GM04504 (cell line): ENCODE measurements at regions not wholly inside any gene's neighbourhood (a gene's known extent, or its start where the extent isn't known, plus 50 kb on each side); places are given as distances from the start of the nearest gene placed in this dataset.

Source experiments
- DNase-seq: peaks from one replicate; pipeline ENCODE4 v3.0.0-alpha.2; 2012; ENCODE audit warnings: low read depth

GRCh38 chr2:16050908-16051489 is 110.6 kb downstream of the MYCN start:
- DNase-seq, result no peak

- DNase-seq, result no peak
Observed at GRCh38 chr2:16050261-16050907, 110.0 kb downstream of the MYCN start.

DNA sequence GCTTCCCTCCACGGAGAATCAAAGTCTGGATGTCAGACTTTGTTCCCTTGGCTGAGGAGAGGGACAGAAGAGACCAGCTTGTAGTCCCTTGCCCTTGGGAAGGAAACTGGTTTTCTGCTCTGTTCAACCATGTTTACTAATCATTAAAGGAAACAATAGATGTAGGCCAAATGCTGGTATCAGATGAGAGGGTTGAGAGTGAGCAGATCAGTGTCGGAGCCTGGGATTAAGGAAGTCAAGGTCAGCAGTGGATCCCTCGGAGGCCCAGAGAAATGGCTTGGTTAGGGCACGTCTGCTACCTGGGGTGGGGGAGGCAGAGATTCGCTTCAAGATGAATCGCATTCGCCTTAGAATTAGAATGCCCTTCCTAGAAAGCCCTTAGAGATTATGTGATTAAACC is 109.1 kb downstream of the MYCN start:
- DNase-seq, result no peak

- no peak for DNase-seq
Observed at GRCh38 chr2:16048466-16048865, 108.1 kb downstream of the MYCN start.

GRCh38 chr2:16047701-16048100 is 107.4 kb downstream of the MYCN start:
- DNase-seq, result no peak

- no peak for DNase-seq
Observed at GRCh38 chr2:16046649-16047048, 106.3 kb downstream of the MYCN start.

GRCh38 chr2:16045653-16046352 is 105.5 kb downstream of the MYCN start:
- no peak for DNase-seq

DNA sequence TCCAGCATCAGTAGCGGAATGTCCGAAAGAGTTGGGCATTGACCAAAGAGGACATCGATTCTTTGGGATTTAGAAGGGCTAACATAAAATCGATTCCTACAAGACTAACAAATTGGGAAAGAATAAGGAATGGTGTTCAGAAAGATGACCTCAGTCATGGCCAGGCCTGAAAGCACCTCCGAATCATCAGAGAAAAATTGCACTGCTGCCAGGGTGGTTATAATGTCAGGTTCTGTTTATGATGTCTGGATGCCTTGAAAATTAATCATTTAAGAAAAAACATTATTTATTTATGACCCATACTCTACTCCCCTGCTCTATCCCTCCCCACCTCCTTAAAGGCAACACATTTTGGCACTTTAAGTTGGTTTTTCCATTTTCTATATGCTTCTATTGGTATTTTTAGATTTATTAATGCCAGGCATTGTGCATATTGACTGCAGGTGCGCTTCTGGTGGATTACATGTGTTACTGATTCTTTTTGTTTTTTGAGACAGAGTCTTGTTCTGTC is 104.7 kb downstream of the MYCN start:
- DNase-seq, result no peak

- no peak for DNase-seq
Observed at GRCh38 chr2:16043627-16044026, 103.3 kb downstream of the MYCN start.

DNA sequence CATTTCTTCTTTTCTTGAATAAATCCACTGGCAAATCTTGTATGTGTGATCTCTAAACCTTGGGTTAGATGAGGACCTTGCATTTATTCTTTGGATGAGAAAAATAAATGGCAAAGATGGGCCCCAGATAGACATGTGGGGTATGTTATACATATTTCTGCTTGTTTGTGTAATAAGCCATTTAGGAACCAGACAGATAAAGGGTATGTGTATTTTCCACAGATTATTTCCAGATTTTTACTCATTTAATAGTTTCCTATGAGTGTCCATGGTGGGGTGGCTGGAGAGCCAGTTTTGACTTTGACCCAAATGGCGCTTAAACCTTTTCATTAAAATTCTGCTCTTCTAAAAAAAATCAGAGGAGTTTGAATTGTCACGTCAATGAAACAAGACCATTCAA is 102.8 kb downstream of the MYCN start:
- DNase-seq, result no peak

- no peak for DNase-seq
Observed at GRCh38 chr2:16042201-16042700, 101.9 kb downstream of the MYCN start.

DNA sequence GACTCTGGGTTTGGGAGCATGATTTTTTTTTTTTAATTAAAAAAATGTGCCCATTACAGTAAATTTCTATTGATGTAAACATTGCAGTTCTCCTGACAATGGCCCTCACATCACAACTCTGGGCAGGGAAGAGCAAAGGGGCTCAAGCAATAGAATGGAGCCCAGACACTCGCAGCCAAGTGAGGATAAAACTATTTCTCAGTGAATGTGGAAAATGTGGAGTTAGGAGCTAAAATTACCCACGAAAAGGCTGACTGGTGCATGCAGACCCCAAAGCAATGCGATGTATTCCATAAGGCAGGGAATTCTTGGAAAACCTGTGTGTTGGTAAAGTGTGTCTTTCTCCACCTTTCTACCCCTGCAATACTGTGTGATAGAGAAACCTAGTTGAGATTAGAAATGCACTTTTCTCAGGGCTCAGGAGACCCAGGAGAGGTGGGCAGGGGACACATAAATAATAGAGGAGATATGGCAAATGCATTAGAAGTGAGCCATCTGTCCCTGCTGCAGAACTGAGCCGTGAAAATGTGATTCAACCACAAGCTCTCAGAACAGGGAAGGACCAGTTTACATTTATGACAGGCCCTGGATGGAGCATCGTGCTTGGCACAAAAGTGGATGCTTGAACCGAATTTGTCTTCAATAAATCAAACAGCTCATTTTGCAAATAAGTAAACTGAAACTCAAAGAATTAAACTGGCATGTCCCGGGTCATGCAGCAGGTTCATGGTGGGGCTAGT is 100.1 kb downstream of the MYCN start:
- no peak for DNase-seq

GRCh38 chr2:16039823-16040222 is 99.5 kb downstream of the MYCN start:
- no peak for DNase-seq

- DNase-seq, result no peak
Observed at GRCh38 chr2:16039055-16039454, 98.7 kb downstream of the MYCN start.

GRCh38 chr2:16038621-16039020 is 98.3 kb downstream of the MYCN start:
- no peak for DNase-seq

DNA sequence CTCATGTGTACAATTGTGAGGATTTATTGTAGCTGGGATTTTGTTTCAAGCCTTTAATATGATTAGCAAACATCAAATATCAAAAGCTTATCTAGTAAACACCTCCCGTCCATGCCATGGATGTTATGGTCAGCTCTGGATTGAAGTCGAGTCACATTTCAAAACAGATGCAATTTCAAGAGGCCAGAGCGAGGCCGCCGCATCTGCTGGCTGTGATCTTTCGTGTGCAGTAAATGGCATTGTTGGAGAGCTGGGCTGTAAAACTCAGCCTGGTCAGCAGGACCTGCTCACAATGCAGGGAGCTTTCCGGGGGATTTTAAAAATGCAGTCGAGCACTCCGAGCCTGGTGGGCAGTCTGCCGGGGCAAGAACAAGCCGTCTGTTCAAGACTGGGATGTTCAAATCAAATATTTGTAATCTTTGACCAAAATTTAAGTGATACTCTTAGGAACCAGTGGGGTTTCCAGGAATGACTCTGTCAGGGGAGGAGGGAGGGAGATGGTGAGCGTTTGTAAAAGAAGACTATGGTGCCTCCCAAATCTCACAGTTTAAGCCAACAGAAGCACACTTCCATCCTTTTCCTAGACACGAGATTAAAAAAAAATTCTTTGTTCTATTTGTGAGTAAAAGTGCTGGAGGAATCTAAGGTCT is 97.6 kb downstream of the MYCN start:
- no peak for DNase-seq

DNA sequence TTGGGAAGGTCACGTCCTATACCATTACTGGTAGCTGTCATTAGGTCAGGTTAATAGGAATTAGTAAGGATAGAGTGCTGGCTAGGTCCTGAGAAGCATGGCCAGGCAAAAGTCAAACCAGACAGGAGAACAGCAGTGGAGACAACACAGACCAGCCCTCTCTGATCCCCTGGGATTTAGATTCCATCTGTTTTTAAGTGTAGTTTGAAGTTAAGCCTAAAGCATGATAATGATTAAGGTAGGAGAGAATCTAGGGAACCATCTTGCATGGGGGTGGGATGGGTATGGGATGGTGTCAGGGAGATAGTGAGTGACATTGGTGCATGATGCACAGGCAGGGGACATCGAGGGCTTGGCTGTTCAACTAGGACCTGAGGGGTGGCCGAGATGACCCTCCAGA is 96.6 kb downstream of the MYCN start:
- DNase-seq, result no peak

- DNase-seq, result no peak
Observed at GRCh38 chr2:16035747-16036745, 95.7 kb downstream of the MYCN start.

GRCh38 chr2:16034975-16035746 is 94.8 kb downstream of the MYCN start:
- DNase-seq, result no peak
